OCI-LY3 (cell line): ENCODE measurements at regions not wholly inside any gene's neighbourhood (a gene's known extent, or its start where the extent isn't known, plus 50 kb on each side); places are given as distances from the start of the nearest gene placed in this dataset.
"Not testable (repeated sequence)": the region's sequence is repeated elsewhere in the genome, so short reads cannot be mapped to it uniquely, and the experiment has no call there.

ENCODE experiments used
- H2AFZ ChIP-seq: fragments of 200-600, 300-600 bp; shearing (Covaris generic); 2 replicates; pipeline ENCODE4 v1.6.0; 2014; ENCODE audit warnings: antibody characterized with exemption, low read depth, low read length
- H3K27ac ChIP-seq: fragments of 200-600, 300-600 bp; sonication (generic); 2 replicates; pipeline ENCODE4 v1.5.1; 2014; ENCODE audit warnings: mild to moderate bottlenecking, low read length, moderate library complexity, mixed read lengths
- H3K27me3 ChIP-seq: fragments of 200-600, 300-600 bp; sonication (generic); 2 replicates; pipeline ENCODE4 v1.6.1; 2014; ENCODE audit warnings: low read depth, low read length, mixed read lengths
- H3K36me3 ChIP-seq: fragments of 200-600, 300-600 bp; sonication (generic); replicated peaks from 2 replicates; pipeline ENCODE3; 2014; ENCODE audit warnings: low read depth, low read length, mixed read lengths
- H3K4me1 ChIP-seq: fragments of 300-600, 200-600 bp; sonication (generic); 2 replicates; pipeline ENCODE4 v1.6.1; 2014; ENCODE audit warnings: low read length, mixed read lengths
- H3K4me2 ChIP-seq: fragments of 200-600, 300-600 bp; sonication (generic); 2 replicates; pipeline ENCODE4 v1.6.1; 2014; ENCODE audit warnings: low read length, mixed read lengths
- H3K4me3 ChIP-seq: fragments of 300-600, 200-600 bp; sonication (generic); 2 replicates; pipeline ENCODE4 v1.5.1; 2014; ENCODE audit warnings: antibody characterized with exemption, mild to moderate bottlenecking, low read length, moderate library complexity
- H3K79me2 ChIP-seq: fragments of 300-600, 200-600 bp; shearing (Covaris generic); 2 replicates; pipeline ENCODE4 v1.6.1; 2014; ENCODE audit warnings: mild to moderate bottlenecking, low read length, mixed read lengths
- H3K9ac ChIP-seq: fragments of 300-600, 200-600 bp; shearing (Covaris generic); 2 replicates; pipeline ENCODE4 v1.6.0; 2014; ENCODE audit warnings: mild to moderate bottlenecking, low read length, moderate library complexity
- H3K9me3 ChIP-seq: fragments of 200-600, 300-600 bp; shearing (Covaris generic); 2 replicates; pipeline ENCODE4 v1.6.1; 2014; ENCODE audit warnings: low read length, mixed read lengths; ENCODE audit not compliant: insufficient read depth
- H4K20me1 ChIP-seq: fragments of 200-600, 300-600 bp; sonication (generic); 2 replicates; pipeline ENCODE4 v1.6.1; 2016; ENCODE audit warnings: low read length, mixed read lengths; ENCODE audit not compliant: insufficient read depth
- CTCF ChIP-seq: fragments of 200-600, 300-600 bp; sonication (generic); IDR thresholded peaks from 2 replicates; pipeline ENCODE4 v1.5.1; 2014; ENCODE audit warnings: antibody characterized with exemption, low read length, low read depth
- EZH2phosphoT487 ChIP-seq: fragments of 200-600 bp; shearing (Covaris generic); IDR thresholded peaks from 2 replicates; pipeline ENCODE4 v1.6.1; 2018; ENCODE audit warnings: antibody characterized with exemption, mixed run types, low read depth

- Histone ChIP-seq H3K4me2 (no peak overlapping the region), H3K36me3 (no peaks in the 10 kb centered on the region), H3K9ac (no peak overlapping the region), H3K4me3 (no peak overlapping the region), H3K27ac (no peak overlapping the region), H3K79me2 (no peaks in the 10 kb centered on the region), H3K4me1 (no peaks in the 10 kb centered on the region), H3K27me3 (no peaks in the 10 kb centered on the region), H4K20me1 (no peaks in the 10 kb centered on the region), H3K9me3 (no peaks in the 10 kb centered on the region), H2AFZ (no peak overlapping the region)
- TF ChIP-seq CTCF: no peak
- TF ChIP-seq EZH2phosphoT487: no peak
Measured at GRCh38 chr4:79551555-79551954, 143.5 kb upstream of the GK2 start.

GRCh38 chr4:79547851-79548250 is 139.8 kb upstream of the GK2 start:
- H3K36me3 ChIP-seq: no peaks in the 10 kb centered on the region

GRCh38 chr4:79545292-79545691 is 137.3 kb upstream of the GK2 start:
- H3K36me3 ChIP-seq, H3K9ac ChIP-seq, H3K4me2 ChIP-seq, H3K9me3 ChIP-seq, H3K27me3 ChIP-seq, H4K20me1 ChIP-seq, H3K79me2 ChIP-seq, H3K4me3 ChIP-seq, H3K27ac ChIP-seq, H3K4me1 ChIP-seq, H2AFZ ChIP-seq: not testable (repeated sequence)

More at GRCh38 chr4:79547851-79548250, 139.8 kb upstream of the GK2 start:
- no peak overlapping the region for H2AFZ ChIP-seq
- H3K4me1 ChIP-seq: no peaks in the 10 kb centered on the region
- no peaks in the 10 kb centered on the region for H3K9me3 ChIP-seq
- H4K20me1 ChIP-seq: no peaks in the 10 kb centered on the region
- TF ChIP-seq EZH2phosphoT487: no peak
- no peak for TF ChIP-seq CTCF
- H3K4me2 ChIP-seq: no peak overlapping the region
- no peaks in the 10 kb centered on the region for H3K27me3 ChIP-seq
- H3K9ac ChIP-seq: no peak overlapping the region
- no peaks in the 10 kb centered on the region for H3K79me2 ChIP-seq
- H3K4me3 ChIP-seq: no peak overlapping the region
- no peak overlapping the region for H3K27ac ChIP-seq

GRCh38 chr4:79540143-79540542 is 132.1 kb upstream of the GK2 start:
- H3K27ac ChIP-seq: no peak overlapping the region
- no peaks in the 10 kb centered on the region for H4K20me1 ChIP-seq
- H3K4me1 ChIP-seq: no peaks in the 10 kb centered on the region
- TF ChIP-seq CTCF (no peak), EZH2phosphoT487 (no peak)
- no peaks in the 10 kb centered on the region for H3K9me3 ChIP-seq
- no peaks in the 10 kb centered on the region for H3K27me3 ChIP-seq
- H3K36me3 ChIP-seq: no peaks in the 10 kb centered on the region
- no peaks in the 10 kb centered on the region for H3K79me2 ChIP-seq
- no peak overlapping the region for H3K4me2 ChIP-seq
- H3K9ac ChIP-seq: no peak overlapping the region
- H2AFZ ChIP-seq: no peak overlapping the region
- H3K4me3 ChIP-seq: no peak overlapping the region

GRCh38 chr4:79535516-79535915 is 127.5 kb upstream of the GK2 start:
- Histone ChIP-seq H3K27me3 (no peaks in the 10 kb centered on the region), H2AFZ (no peak overlapping the region)
- no peak for TF ChIP-seq CTCF
- TF ChIP-seq EZH2phosphoT487: no peak

More at GRCh38 chr4:79535516-79535915, 127.5 kb upstream of the GK2 start:
- Histone ChIP-seq H3K79me2 (no peaks in the 10 kb centered on the region), H3K4me1 (no peaks in the 10 kb centered on the region), H3K36me3 (no peaks in the 10 kb centered on the region), H3K9me3 (no peaks in the 10 kb centered on the region), H3K27ac (no peak overlapping the region), H3K4me3 (no peak overlapping the region), H3K4me2 (no peak overlapping the region), H3K9ac (no peak overlapping the region), H4K20me1 (no peaks in the 10 kb centered on the region)
